ENCODE measurements at regions not wholly inside any gene's neighbourhood (a gene's known extent, or its start where the extent isn't known, plus 50 kb on each side); places are given as distances from the start of the nearest gene placed in this dataset.

DNA sequence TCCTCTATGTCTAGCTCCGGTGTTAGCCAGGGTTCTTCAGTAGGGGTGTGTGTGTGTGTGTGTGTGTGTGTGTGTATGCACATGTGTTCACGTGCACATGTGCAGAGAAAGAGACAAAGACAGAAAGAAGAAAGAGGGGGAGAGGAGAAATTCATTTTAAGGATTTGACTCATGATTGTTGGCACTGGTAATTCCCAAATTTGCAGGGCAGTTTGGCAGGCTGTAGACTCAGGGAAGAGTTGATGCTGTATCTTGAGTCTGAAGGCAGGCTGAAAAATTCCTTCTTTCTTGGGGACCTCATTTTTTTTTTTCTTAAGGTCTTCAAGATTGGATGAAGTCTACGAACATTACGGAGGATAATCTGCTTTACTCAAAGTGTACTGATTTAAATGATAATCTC is 335.7 kb downstream of the NSG2 start:
- TF ChIP-seq, protein P1, sequence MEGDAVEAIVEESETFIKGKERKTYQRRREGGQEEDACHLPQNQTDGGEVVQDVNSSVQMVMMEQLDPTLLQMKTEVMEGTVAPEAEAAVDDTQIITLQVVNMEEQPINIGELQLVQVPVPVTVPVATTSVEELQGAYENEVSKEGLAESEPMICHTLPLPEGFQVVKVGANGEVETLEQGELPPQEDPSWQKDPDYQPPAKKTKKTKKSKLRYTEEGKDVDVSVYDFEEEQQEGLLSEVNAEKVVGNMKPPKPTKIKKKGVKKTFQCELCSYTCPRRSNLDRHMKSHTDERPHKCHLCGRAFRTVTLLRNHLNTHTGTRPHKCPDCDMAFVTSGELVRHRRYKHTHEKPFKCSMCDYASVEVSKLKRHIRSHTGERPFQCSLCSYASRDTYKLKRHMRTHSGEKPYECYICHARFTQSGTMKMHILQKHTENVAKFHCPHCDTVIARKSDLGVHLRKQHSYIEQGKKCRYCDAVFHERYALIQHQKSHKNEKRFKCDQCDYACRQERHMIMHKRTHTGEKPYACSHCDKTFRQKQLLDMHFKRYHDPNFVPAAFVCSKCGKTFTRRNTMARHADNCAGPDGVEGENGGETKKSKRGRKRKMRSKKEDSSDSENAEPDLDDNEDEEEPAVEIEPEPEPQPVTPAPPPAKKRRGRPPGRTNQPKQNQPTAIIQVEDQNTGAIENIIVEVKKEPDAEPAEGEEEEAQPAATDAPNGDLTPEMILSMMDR (IDR thresholded peaks at IDR 0.05; ENCODE audit: extremely low read depth in 1 of 2, insufficient read depth in 1 of 2, low read depth in 1 of 2, low read length in 2 of 2): no peak
- no peak for TF ChIP-seq EZH2 (IDR thresholded peaks at IDR 0.05; ENCODE audit: borderline replicate concordance, low read depth, low read length, severe bottlenecking)
- no peak for TF ChIP-seq MAX (IDR thresholded peaks at IDR 0.05; ENCODE audit: insufficient read depth, insufficient read length)
- TF ChIP-seq POLR2AphosphoS5 (IDR thresholded peaks at IDR 0.05; ENCODE audit: insufficient read depth, low read depth, low read length): no peak
